Endothelial cell (in vitro differentiated cells): ENCODE measurements at regions not wholly inside any gene's neighbourhood (a gene's known extent, or its start where the extent isn't known, plus 50 kb on each side); places are given as distances from the start of the nearest gene placed in this dataset.

Experiments used
- DNase-seq: peaks from one replicate; pipeline ENCODE4 v3.0.0; 2021; ENCODE audit warnings: low spot score
- H3K27ac Mint-ChIP-seq: one replicate; pipeline ENCODE4 v1.8.0; 2021; ENCODE audit warnings: mixed read lengths, inconsistent platforms; ENCODE audit not compliant: unreplicated experiment
- H3K27me3 Mint-ChIP-seq: one replicate; pipeline ENCODE4 v1.8.0; 2021; ENCODE audit warnings: mild to moderate bottlenecking, moderate library complexity, mixed read lengths, inconsistent platforms; ENCODE audit not compliant: unreplicated experiment
- H3K36me3 Mint-ChIP-seq: one replicate; pipeline ENCODE4 v1.8.0; 2021; ENCODE audit warnings: mild to moderate bottlenecking, low read depth, mixed read lengths, inconsistent platforms; ENCODE audit not compliant: unreplicated experiment
- H3K4me1 Mint-ChIP-seq: one replicate; pipeline ENCODE4 v1.8.0; 2021; ENCODE audit warnings: mild to moderate bottlenecking, mixed read lengths, inconsistent platforms; ENCODE audit not compliant: unreplicated experiment
- H3K4me3 Mint-ChIP-seq: one replicate; pipeline ENCODE4 v1.8.0; 2021; ENCODE audit warnings: mild to moderate bottlenecking, mixed read lengths, inconsistent platforms; ENCODE audit not compliant: unreplicated experiment
- H3K9me3 Mint-ChIP-seq: one replicate; pipeline ENCODE4 v1.8.0; 2021; ENCODE audit warnings: mixed read lengths, inconsistent platforms; ENCODE audit not compliant: unreplicated experiment
- TF ChIP-seq, protein P1 (sequence below): fragments of 200-600 bp; sonication (generic); IDR thresholded peaks from one replicate; pipeline ENCODE4 v1.5.0; 2021; ENCODE audit warnings: antibody characterized with exemption; ENCODE audit not compliant: unreplicated experiment

DNA sequence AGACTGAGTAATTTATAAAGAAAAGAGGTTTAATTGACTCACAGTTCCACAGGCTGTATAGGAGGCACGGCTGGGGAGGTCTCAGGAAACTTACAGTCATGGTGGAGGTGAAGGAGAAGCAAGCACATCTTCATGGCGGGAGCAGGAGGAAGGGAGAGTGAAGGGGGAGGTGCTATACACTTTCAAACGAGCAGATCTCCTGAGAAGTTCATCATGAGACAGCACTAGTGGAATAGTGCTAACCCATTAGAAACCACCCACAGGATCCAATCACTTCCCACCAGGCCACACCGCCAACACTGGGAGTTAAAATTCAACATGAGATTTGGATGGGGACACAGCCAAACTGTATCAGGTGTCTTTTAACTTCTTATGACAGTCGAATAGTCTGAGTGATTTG is 1459.3 kb upstream of the ACO1 start:
- Mint-ChIP-seq H3K27ac (no peak overlapping the region), H3K27me3 (no peaks in the 10 kb centered on the region), H3K36me3 (no peaks in the 10 kb centered on the region), H3K4me3 (no peak overlapping the region), H3K4me1 (no peaks in the 10 kb centered on the region), H3K9me3 (no peaks in the 10 kb centered on the region)
- no peak for DNase-seq
- TF ChIP-seq, protein P1, sequence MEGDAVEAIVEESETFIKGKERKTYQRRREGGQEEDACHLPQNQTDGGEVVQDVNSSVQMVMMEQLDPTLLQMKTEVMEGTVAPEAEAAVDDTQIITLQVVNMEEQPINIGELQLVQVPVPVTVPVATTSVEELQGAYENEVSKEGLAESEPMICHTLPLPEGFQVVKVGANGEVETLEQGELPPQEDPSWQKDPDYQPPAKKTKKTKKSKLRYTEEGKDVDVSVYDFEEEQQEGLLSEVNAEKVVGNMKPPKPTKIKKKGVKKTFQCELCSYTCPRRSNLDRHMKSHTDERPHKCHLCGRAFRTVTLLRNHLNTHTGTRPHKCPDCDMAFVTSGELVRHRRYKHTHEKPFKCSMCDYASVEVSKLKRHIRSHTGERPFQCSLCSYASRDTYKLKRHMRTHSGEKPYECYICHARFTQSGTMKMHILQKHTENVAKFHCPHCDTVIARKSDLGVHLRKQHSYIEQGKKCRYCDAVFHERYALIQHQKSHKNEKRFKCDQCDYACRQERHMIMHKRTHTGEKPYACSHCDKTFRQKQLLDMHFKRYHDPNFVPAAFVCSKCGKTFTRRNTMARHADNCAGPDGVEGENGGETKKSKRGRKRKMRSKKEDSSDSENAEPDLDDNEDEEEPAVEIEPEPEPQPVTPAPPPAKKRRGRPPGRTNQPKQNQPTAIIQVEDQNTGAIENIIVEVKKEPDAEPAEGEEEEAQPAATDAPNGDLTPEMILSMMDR = no peak

DNA sequence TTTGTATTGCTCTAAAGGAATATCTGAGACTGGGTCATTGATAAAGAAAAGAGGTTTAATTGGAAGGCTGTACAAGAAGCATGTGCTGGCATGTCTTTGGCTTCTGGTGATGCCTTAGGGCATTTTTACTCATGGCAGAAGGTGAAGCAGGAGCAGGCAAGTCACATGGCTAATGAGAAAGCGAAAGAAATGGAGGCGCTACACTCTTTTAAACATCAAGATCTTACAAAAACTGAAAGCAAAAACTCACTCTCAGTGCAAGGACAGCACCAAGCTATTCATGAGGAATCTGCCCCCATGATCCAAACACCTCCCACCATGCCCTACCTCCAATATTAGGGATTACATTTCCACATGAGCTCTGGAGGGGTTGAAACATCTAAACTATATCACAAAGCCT is 1458.8 kb upstream of the ACO1 start:
- DNase-seq = no peak
- Mint-ChIP-seq H3K27me3 (peaks cover 1% of the 10 kb centered on the region), H3K4me3 (no peak overlapping the region), H3K9me3 (no peaks in the 10 kb centered on the region), H3K36me3 (no peaks in the 10 kb centered on the region), H3K27ac (no peak overlapping the region), H3K4me1 (no peaks in the 10 kb centered on the region)
- TF ChIP-seq, protein P1 = no peak

DNA sequence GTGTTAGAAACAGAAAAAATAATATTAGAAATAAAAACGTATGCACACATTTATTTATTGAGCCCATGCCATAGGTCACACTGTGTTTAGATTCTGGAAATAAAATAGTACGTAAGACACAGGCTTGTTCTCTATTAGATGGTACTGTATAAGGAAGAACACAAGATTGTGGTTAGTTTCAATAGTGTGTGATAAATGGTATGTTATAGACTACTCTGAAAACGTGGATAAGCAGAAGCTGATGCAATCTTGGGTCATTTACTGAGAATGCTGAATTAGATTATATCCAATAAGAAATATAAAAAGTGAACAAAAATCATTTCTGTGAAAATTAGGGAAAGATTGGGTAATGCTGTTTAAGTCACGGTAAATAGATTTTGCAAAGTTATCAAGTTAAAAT is 1456.4 kb upstream of the ACO1 start:
- H3K9me3 Mint-ChIP-seq = no peaks in the 10 kb centered on the region

DNA sequence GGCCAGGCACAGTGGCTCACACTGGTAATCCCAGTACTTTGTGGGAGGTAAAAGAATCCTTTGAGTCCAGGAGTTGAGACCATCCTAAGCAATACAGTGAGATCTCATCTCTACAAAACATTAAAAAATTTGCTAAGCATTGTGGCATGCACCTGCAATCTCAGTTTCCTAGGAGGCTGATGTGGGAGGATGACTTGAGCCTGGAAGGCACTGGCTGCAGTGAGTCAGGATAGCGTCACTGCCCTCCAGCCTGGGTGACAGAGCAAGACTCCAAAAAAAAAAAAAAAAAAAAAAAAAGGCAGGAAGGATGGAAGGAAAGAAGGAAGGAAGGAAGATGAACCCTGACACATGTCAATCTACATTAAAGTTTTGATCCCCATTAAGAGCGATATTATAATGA is 1452.2 kb upstream of the ACO1 start:
- Mint-ChIP-seq H3K9me3 (no peaks in the 10 kb centered on the region), H3K4me1 (no peaks in the 10 kb centered on the region), H3K27ac (no peak overlapping the region), H3K27me3 (peaks cover 1% of the 10 kb centered on the region), H3K4me3 (no peak overlapping the region), H3K36me3 (no peaks in the 10 kb centered on the region)
- DNase-seq = no peak
- TF ChIP-seq, protein P1 = no peak

More for the DNA sequence above, 1456.4 kb upstream of the ACO1 start:
- TF ChIP-seq, protein P1 = no peak
- H3K36me3 Mint-ChIP-seq = no peaks in the 10 kb centered on the region
- peaks cover 1% of the 10 kb centered on the region for H3K27me3 Mint-ChIP-seq
- H3K4me1 Mint-ChIP-seq = no peaks in the 10 kb centered on the region
- no peak overlapping the region for H3K27ac Mint-ChIP-seq
- H3K4me3 Mint-ChIP-seq = no peak overlapping the region
- no peak for DNase-seq

DNA sequence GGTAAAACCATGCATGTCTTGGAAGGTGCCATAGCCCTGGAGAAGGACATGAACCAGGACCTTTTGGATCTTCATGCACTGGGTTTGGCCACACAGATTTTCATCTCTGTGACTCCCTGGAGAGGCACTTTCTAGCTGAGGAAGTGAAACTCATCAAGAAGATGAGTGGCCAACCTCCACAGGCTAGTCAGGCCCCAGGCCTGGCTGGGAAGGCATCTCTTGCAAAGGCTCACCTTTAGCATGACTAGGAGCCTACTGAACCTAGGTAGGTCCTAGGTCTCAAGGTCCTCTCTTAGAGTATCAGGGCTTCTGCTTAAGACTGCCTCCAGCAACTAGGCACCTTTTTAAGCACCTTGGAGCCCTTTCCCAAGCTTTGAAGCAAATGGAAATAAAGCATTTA is 1448.7 kb upstream of the ACO1 start:
- no peaks in the 10 kb centered on the region for H3K9me3 Mint-ChIP-seq
- no peak for DNase-seq
- H3K4me1 Mint-ChIP-seq = no peaks in the 10 kb centered on the region
- H3K27ac Mint-ChIP-seq = no peak overlapping the region
- H3K4me3 Mint-ChIP-seq = no peak overlapping the region
- TF ChIP-seq, protein P1 = no peak
- no peaks in the 10 kb centered on the region for H3K27me3 Mint-ChIP-seq
- no peaks in the 10 kb centered on the region for H3K36me3 Mint-ChIP-seq
